GM23338 (cell line): ENCODE measurements at regions not wholly inside any gene's neighbourhood (a gene's known extent, or its start where the extent isn't known, plus 50 kb on each side); places are given as distances from the start of the nearest gene placed in this dataset.
"Not testable (repeated sequence)": the region's sequence is repeated elsewhere in the genome, so short reads cannot be mapped to it uniquely, and the experiment has no call there.

Experiments used
- ATAC-seq: fragments of 200-7000 bp; cut with Tn5 transposase; 3 replicates; pipeline ENCODE4 v1.9.1; 2020
- DNase-seq: peaks from one replicate; pipeline ENCODE4 v3.0.0-alpha.2; 2015; ENCODE audit warnings: low spot score
- H2AFZ ChIP-seq: fragments of 200-600 bp; sonication (generic); 2 replicates; pipeline ENCODE4 v1.8.0; 2016; ENCODE audit warnings: antibody characterized with exemption, mild to moderate bottlenecking, moderate library complexity
- H3F3A ChIP-seq: fragments of 200-600 bp; sonication (generic); replicated peaks from 2 replicates; pipeline ENCODE4 v1.8.0; 2017; ENCODE audit warnings: antibody characterized with exemption, mixed run types, low read depth
- H3K27ac ChIP-seq: fragments of 200-600 bp; sonication (generic); 2 replicates; pipeline ENCODE4 v1.6.1; 2016; ENCODE audit warnings: low read depth
- H3K27me3 ChIP-seq: fragments of 200-600 bp; sonication (generic); 2 replicates; pipeline ENCODE4 v1.8.0; 2016; ENCODE audit warnings: mild to moderate bottlenecking, mixed run types, moderate library complexity; ENCODE audit not compliant: insufficient read depth
- H3K36me3 ChIP-seq: fragments of 200-600 bp; sonication (generic); 2 replicates; pipeline ENCODE4 v1.8.0; 2016; ENCODE audit warnings: mild to moderate bottlenecking; ENCODE audit not compliant: insufficient read depth
- H3K4me1 ChIP-seq: fragments of 200-600 bp; sonication (generic); 2 replicates; pipeline ENCODE4 v1.8.0; 2016; ENCODE audit warnings: mild to moderate bottlenecking, moderate library complexity; ENCODE audit not compliant: insufficient read depth
- H3K4me2 ChIP-seq: fragments of 200-600 bp; sonication (generic); 2 replicates; pipeline ENCODE4 v1.7.1; 2017; ENCODE audit warnings: mixed run types
- H3K4me3 ChIP-seq: fragments of 200-600 bp; sonication (generic); 2 replicates; pipeline ENCODE4 v1.6.1; 2016; ENCODE audit warnings: mixed run types
- H3K79me2 ChIP-seq: fragments of 200-600 bp; sonication (generic); replicated peaks from 2 replicates; pipeline ENCODE4 v1.8.0; 2017; ENCODE audit warnings: mild to moderate bottlenecking; ENCODE audit not compliant: insufficient read depth
- H3K9me2 ChIP-seq: fragments of 200-600 bp; sonication (generic); 2 replicates; pipeline ENCODE4 v1.8.0; 2017; ENCODE audit not compliant: insufficient read depth
- H4K20me1 ChIP-seq: fragments of 200-600 bp; sonication (generic); replicated peaks from 2 replicates; pipeline ENCODE4 v1.8.0; 2017; ENCODE audit warnings: mild to moderate bottlenecking; ENCODE audit not compliant: insufficient read depth
- H3K27ac Mint-ChIP-seq: 2 replicates; pipeline ENCODE4 v1.8.0; 2020; ENCODE audit warnings: inconsistent platforms, mild to moderate bottlenecking, moderate library complexity, mixed read lengths
- H3K27me3 Mint-ChIP-seq: 3 replicates; pipeline ENCODE4 v1.8.0; 2022; ENCODE audit warnings: low read depth, mild to moderate bottlenecking, moderate library complexity, mixed read lengths, inconsistent platforms; ENCODE audit not compliant: insufficient read depth, poor library complexity
- H3K36me3 Mint-ChIP-seq: 3 replicates; pipeline ENCODE4 v1.8.0; 2021; ENCODE audit warnings: low read depth, mild to moderate bottlenecking, inconsistent platforms, moderate library complexity, mixed read lengths
- H3K4me1 Mint-ChIP-seq: 3 replicates; pipeline ENCODE4 v1.8.0; 2020; ENCODE audit warnings: mild to moderate bottlenecking, inconsistent platforms, mixed read lengths
- H3K4me3 Mint-ChIP-seq: 3 replicates; pipeline ENCODE4 v1.8.0; 2021; ENCODE audit warnings: moderate library complexity, mild to moderate bottlenecking, inconsistent platforms, mixed read lengths
- H3K9me3 Mint-ChIP-seq: 3 replicates; pipeline ENCODE4 v1.8.0; 2020; ENCODE audit warnings: moderate library complexity, mild to moderate bottlenecking, inconsistent platforms, mixed read lengths
- EZH2 ChIP-seq: fragments of 200-600 bp; sonication (generic); IDR thresholded peaks from one replicate; pipeline ENCODE4 v1.8.0; 2017; ENCODE audit warnings: antibody characterized with exemption, mild to moderate bottlenecking, low read depth; ENCODE audit not compliant: unreplicated experiment
- EZH2phosphoT487 ChIP-seq: fragments of 200-600 bp; sonication (generic); IDR thresholded peaks from one replicate; pipeline ENCODE4 v1.8.1; 2018; ENCODE audit warnings: antibody characterized with exemption; ENCODE audit not compliant: unreplicated experiment
- NANOG ChIP-seq: IDR thresholded peaks from 2 replicates; pipeline ENCODE4 v1.6.1; 2016; ENCODE audit warnings: antibody characterized with exemption, borderline replicate concordance
- POLR2AphosphoS5 ChIP-seq: IDR thresholded peaks from 2 replicates; pipeline ENCODE4 v1.6.1; 2016; ENCODE audit warnings: antibody characterized with exemption, low read depth
- STAT1 ChIP-seq: IDR thresholded peaks from one replicate; pipeline ENCODE4 v1.6.1; 2016; ENCODE audit warnings: antibody characterized with exemption; ENCODE audit not compliant: unreplicated experiment
- ZNF114 ChIP-seq: fragments of 250-450 bp; sonication (Bioruptor Pico); IDR thresholded peaks from 2 replicates; pipeline ENCODE4 v1.5.0; 2020; ENCODE audit warnings: mild to moderate bottlenecking, moderate library complexity
- ZNF331 ChIP-seq: fragments of 250-450 bp; sonication (Bioruptor Pico); IDR thresholded peaks from 2 replicates; pipeline ENCODE4 v1.5.0; 2020; ENCODE audit warnings: low read depth, mild to moderate bottlenecking, moderate library complexity
- TF ChIP-seq, protein P1 (sequence below): IDR thresholded peaks from one replicate; pipeline ENCODE4 v1.6.1; 2018; ENCODE audit warnings: antibody characterized with exemption; ENCODE audit not compliant: unreplicated experiment

DNA sequence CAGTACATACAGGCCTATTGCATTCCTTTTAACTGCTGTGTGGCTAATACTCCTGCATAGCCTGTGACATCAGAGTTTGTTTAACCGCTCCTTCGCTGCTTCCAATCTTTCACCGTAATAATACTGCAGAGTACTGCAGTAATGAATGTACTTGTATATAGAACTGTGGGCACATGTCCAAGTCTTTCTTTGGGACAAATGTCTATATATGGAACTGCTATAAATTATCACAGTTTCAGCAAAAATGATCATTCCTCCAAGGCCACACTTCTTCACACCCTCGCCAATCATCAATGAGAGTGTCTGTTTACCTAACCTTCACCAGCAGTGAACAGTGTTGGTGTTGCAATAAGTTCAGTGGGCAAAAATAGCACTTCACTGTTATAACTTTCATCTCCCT is 230.4 kb downstream of the SP3 start:
- H3K36me3 ChIP-seq, result no peaks in the 10 kb centered on the region
- Mint-ChIP-seq H3K27ac (no peak overlapping the region), H3K36me3 (no peaks in the 10 kb centered on the region), H3K27me3 (no peaks in the 10 kb centered on the region), H3K4me1 (no peaks in the 10 kb centered on the region), H3K4me3 (no peak overlapping the region), H3K9me3 (peaks cover 4% of the 10 kb centered on the region; the same call in 1 of the 3 replicates)
- no peak for ATAC-seq
- no peak for TF ChIP-seq ZNF331
- no peak for TF ChIP-seq STAT1
- no peak for TF ChIP-seq EZH2phosphoT487
- H3K4me1 ChIP-seq, result no peaks in the 10 kb centered on the region
- no peaks in the 10 kb centered on the region for H4K20me1 ChIP-seq
- DNase-seq, result no peak
- H2AFZ ChIP-seq, result no peak overlapping the region
- no peaks in the 10 kb centered on the region for H3F3A ChIP-seq
- H3K9me2 ChIP-seq, result no peaks in the 10 kb centered on the region
- no peaks in the 10 kb centered on the region for H3K79me2 ChIP-seq
- H3K27me3 ChIP-seq, result no peaks in the 10 kb centered on the region
- H3K4me2 ChIP-seq, result no peak overlapping the region
- no peak overlapping the region for H3K4me3 ChIP-seq
- H3K27ac ChIP-seq, result no peak overlapping the region

DNA sequence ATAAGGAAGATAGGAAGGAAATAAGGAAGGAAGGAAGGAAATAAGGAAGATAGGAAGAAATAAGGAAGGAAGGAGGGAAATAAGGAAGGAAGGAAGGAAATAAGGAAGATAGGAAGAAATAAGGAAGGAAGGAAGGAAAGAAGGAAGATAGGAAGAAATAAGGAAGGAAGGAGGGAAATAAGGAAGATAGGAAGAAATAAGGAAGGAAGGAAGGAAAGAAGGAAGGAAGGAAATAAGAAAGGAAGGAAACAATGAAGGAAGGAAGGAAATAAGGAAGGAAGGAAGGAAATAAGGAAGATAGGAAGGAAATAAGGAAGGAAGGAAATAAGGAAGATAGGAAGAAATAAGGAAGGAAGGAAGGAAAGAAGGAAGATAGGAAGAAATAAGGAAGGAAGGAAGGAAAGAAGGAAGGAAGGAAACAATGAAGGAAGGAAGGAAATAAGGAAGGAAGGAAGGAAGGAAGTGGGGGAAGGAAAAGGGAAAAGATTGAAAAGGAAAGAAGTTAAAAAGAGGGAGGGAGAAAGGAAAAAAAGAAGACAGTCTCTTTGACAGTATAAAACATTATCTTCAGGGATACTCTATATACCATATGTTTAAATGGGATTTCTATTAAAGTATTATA is 227.1 kb downstream of the SP3 start:
- not testable (repeated sequence) for H3K79me2 ChIP-seq, H4K20me1 ChIP-seq, H3K9me2 ChIP-seq, H3K27ac Mint-ChIP-seq, H3K36me3 Mint-ChIP-seq, H2AFZ ChIP-seq, H3F3A ChIP-seq, ATAC-seq, H3K4me1 ChIP-seq, H3K27me3 ChIP-seq, H3K9me3 Mint-ChIP-seq, H3K4me3 Mint-ChIP-seq, H3K27ac ChIP-seq, H3K4me3 ChIP-seq, H3K27me3 Mint-ChIP-seq, DNase-seq, H3K4me1 Mint-ChIP-seq, H3K36me3 ChIP-seq, H3K4me2 ChIP-seq

DNA sequence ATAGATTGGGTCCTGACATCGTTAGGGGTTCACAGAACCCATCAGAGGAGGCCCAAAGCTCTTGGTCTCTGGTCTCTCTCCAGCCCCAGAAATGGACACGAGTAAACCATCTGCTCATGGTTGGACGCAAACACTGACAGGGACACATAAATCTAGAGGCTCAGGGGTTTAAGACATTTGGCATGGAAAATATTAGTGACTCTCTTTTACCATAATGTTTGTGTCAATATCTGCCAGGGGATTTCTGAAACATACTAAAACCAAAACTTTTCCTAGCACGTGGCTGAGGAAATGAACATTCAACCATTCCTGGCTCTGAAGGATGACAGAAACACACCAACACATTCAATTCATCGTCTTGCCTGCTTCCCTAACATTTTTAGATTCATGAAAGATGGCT is 226.2 kb downstream of the SP3 start:
- DNase-seq (no peak), ATAC-seq (no peak)
- Histone ChIP-seq H3F3A (no peaks in the 10 kb centered on the region), H3K27me3 (no peaks in the 10 kb centered on the region), H3K27ac (no peak overlapping the region), H3K36me3 (no peaks in the 10 kb centered on the region), H3K79me2 (no peaks in the 10 kb centered on the region), H3K4me2 (no peak overlapping the region), H2AFZ (no peak overlapping the region), H4K20me1 (no peaks in the 10 kb centered on the region), H3K9me2 (no peaks in the 10 kb centered on the region), H3K4me1 (no peaks in the 10 kb centered on the region), H3K4me3 (no peak overlapping the region)
- Mint-ChIP-seq H3K36me3 (no peaks in the 10 kb centered on the region), H3K27ac (no peak overlapping the region), H3K9me3 (peaks cover 4% of the 10 kb centered on the region; the same call in 1 of the 3 replicates), H3K27me3 (no peaks in the 10 kb centered on the region), H3K4me1 (no peaks in the 10 kb centered on the region), H3K4me3 (no peak overlapping the region)
- TF ChIP-seq, protein P1, sequence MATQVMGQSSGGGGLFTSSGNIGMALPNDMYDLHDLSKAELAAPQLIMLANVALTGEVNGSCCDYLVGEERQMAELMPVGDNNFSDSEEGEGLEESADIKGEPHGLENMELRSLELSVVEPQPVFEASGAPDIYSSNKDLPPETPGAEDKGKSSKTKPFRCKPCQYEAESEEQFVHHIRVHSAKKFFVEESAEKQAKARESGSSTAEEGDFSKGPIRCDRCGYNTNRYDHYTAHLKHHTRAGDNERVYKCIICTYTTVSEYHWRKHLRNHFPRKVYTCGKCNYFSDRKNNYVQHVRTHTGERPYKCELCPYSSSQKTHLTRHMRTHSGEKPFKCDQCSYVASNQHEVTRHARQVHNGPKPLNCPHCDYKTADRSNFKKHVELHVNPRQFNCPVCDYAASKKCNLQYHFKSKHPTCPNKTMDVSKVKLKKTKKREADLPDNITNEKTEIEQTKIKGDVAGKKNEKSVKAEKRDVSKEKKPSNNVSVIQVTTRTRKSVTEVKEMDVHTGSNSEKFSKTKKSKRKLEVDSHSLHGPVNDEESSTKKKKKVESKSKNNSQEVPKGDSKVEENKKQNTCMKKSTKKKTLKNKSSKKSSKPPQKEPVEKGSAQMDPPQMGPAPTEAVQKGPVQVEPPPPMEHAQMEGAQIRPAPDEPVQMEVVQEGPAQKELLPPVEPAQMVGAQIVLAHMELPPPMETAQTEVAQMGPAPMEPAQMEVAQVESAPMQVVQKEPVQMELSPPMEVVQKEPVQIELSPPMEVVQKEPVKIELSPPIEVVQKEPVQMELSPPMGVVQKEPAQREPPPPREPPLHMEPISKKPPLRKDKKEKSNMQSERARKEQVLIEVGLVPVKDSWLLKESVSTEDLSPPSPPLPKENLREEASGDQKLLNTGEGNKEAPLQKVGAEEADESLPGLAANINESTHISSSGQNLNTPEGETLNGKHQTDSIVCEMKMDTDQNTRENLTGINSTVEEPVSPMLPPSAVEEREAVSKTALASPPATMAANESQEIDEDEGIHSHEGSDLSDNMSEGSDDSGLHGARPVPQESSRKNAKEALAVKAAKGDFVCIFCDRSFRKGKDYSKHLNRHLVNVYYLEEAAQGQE, result no peak
- TF ChIP-seq NANOG, result no peak
- no peak for TF ChIP-seq EZH2
- TF ChIP-seq ZNF114 (CRISPR knock-in tag), result no peak
- TF ChIP-seq POLR2AphosphoS5, result no peak
